Psoas muscle (tissue), 7 donors: ENCODE measurements at regions not wholly inside any gene's neighbourhood (a gene's known extent, or its start where the extent isn't known, plus 50 kb on each side); places are given as distances from the start of the nearest gene placed in this dataset.

Experiments
- ATAC-seq, 4 donors: fragments of 200-7000 bp; cut with Tn5 transposase; one replicate each; pipeline ENCODE4 v1.9.1; 2020; ENCODE audit warnings: moderate library complexity in 3 of 4, mild to moderate bottlenecking in 2 of 4
- DNase-seq, 2 donors: peaks; one replicate each; pipeline ENCODE4 v3.0.0-alpha.2; 2020
- H3K27ac ChIP-seq: fragments of 200-600 bp; one replicate; pipeline ENCODE4 v1.8.0; 2022
- H3K27me3 ChIP-seq, 3 donors: fragments of 200-600 bp in 1 of 3; one replicate each; pipeline versions ENCODE4 v1.6.1 to v1.8.0; 2013 to 2022; ENCODE audit warnings: low read length in 2 of 3, mild to moderate bottlenecking in 2 of 3, moderate library complexity in 1 of 3; ENCODE audit not compliant: insufficient read depth in 3 of 3
- H3K36me3 ChIP-seq, 2 donors: fragments of 200-600 bp in 1 of 2; one replicate each; pipeline versions ENCODE4 v1.6.1 to v1.8.0; 2013 to 2022; ENCODE audit warnings: low read depth in 1 of 2, mild to moderate bottlenecking in 1 of 2, moderate library complexity in 1 of 2; ENCODE audit not compliant: insufficient read depth in 1 of 2
- H3K4me1 ChIP-seq: fragments of 200-600 bp; one replicate; pipeline ENCODE4 v1.8.0; 2022
- H3K4me3 ChIP-seq: fragments of 200-600 bp; one replicate; pipeline ENCODE4 v1.8.0; 2022; ENCODE audit warnings: mild to moderate bottlenecking
- H3K9me3 ChIP-seq: fragments of 200-600 bp; one replicate; pipeline ENCODE4 v1.8.0; 2022
- WGBS, 3 donors: extraction: QIAGEN DNeasy Blood & Tissue Kit; methylation state at CpG; one replicate each; pipeline versions ENCODE4 v1.1.6 to v1.1.7; 2013; 5-methylcytosine and 5-hydroxymethylcytosine counted together
- intact Hi-C, 2 donors: fragments of 100-400 bp; cut with DNase I; formaldehyde crosslinking; loops; one replicate each; pipeline versions ENCODE4 v1.11.0 to v1.14.2; 2022
- TF ChIP-seq, protein P1 (sequence below): fragments of 200-600 bp; IDR thresholded peaks from one replicate; pipeline ENCODE4 v1.8.0; 2022; ENCODE audit warnings: antibody characterized with exemption
- donor health status: healthy with polysubstance abuse.
- donor health status: DM: no; HTN: no; CAD: no; lungs with moderate emphysema.
- donor health status: Bipolar disorder and iron deficiency.
- donor health status: healthy.
- donor health status: DM: yes; HTN: yes; CAD: no.
- donor health status: DM: no; HTN: no; CAD: no.
- donor health status: DM: yes; HTN: yes; CAD: no.

DNA sequence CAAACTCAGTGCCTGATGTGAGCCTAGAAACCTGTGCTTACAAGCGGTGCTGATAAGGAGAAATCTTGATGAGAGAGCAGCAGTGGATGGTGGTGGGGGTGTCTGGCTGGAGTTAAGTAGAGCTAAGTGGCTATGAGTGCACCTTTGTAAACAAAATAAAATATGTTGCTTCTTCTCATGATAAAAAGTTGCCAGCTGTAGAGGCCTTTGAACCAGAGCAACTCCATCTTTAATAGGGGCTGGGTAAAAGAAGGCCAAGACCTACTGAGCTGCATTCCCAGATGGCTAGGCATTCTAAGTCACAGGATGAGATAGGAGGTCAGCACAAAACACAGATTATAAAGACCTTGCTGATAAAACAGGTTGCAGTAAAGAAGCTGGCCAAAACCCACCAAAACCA, 107.6 kb upstream of the FAM3C start:
- H3K36me3 ChIP-seq, result no peaks in the 10 kb centered on the region
- DNase-seq (no peak), ATAC-seq (no peak)
- intact Hi-C loops, result no loop called here
- 89 to 100% (median 98%) methylated on average over 1 of the region's 1 CpG for WGBS, 3 donors
- no peak overlapping the region for H3K4me3 ChIP-seq
- H3K4me1 ChIP-seq, result no peaks in the 10 kb centered on the region
- no peaks in the 10 kb centered on the region for H3K27me3 ChIP-seq
- TF ChIP-seq, protein P1, sequence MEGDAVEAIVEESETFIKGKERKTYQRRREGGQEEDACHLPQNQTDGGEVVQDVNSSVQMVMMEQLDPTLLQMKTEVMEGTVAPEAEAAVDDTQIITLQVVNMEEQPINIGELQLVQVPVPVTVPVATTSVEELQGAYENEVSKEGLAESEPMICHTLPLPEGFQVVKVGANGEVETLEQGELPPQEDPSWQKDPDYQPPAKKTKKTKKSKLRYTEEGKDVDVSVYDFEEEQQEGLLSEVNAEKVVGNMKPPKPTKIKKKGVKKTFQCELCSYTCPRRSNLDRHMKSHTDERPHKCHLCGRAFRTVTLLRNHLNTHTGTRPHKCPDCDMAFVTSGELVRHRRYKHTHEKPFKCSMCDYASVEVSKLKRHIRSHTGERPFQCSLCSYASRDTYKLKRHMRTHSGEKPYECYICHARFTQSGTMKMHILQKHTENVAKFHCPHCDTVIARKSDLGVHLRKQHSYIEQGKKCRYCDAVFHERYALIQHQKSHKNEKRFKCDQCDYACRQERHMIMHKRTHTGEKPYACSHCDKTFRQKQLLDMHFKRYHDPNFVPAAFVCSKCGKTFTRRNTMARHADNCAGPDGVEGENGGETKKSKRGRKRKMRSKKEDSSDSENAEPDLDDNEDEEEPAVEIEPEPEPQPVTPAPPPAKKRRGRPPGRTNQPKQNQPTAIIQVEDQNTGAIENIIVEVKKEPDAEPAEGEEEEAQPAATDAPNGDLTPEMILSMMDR, result no peak
- no peak overlapping the region for H3K27ac ChIP-seq
- no peaks in the 10 kb centered on the region for H3K9me3 ChIP-seq

DNA sequence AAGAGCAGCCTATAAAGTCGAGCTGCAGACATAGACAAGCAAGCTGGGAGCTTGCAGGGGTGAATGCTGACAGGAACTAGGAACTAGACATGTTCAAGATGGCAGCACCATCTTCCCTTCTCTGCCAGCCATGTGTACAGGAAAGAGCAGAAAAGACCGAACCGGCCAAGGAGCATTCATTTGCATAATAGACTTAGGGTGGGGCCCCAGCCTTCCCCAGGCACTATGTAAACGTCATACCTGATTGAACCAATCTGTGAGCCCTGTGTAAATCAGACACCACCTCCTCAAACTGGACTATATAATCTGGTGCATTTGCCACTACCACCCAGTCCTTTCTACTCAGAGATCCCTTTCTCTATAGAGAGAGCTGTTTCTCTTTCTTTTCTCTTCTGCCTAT, 106.9 kb upstream of the FAM3C start:
- H3K27ac ChIP-seq, result no peak overlapping the region
- intact Hi-C loops, result no loop called here
- no peaks in the 10 kb centered on the region for H3K9me3 ChIP-seq
- no peaks in the 10 kb centered on the region for H3K36me3 ChIP-seq
- 70 to 75% (median 72%) methylated on average over 4 of the region's 4 CpGs for WGBS, 3 donors
- H3K27me3 ChIP-seq, result no peaks in the 10 kb centered on the region
- TF ChIP-seq, protein P1, result no peak
- H3K4me1 ChIP-seq, result no peaks in the 10 kb centered on the region
- H3K4me3 ChIP-seq, result no peak overlapping the region
- DNase-seq (no peak), ATAC-seq (no peak)

DNA sequence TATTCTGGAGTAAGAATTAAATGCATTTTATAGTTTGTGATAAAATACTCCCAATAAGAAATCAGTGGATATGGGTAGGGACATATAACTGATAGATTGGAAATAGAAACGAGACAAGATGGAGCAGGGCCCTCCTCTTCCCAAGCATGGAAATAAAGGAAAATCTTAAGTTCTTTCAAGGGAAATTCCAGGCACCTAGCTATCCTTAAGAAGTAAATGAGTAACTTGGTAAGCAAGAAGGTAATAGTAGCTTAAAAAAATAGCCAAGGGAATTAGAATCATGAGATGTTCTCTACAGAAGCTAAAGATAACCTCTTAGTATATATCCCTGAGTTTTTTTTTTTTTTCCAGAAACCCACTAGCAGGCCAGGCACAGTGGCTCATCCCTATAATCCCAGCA, 105.5 kb upstream of the FAM3C start:
- no peaks in the 10 kb centered on the region for H3K9me3 ChIP-seq
- intact Hi-C loops, result no loop called here

DNA sequence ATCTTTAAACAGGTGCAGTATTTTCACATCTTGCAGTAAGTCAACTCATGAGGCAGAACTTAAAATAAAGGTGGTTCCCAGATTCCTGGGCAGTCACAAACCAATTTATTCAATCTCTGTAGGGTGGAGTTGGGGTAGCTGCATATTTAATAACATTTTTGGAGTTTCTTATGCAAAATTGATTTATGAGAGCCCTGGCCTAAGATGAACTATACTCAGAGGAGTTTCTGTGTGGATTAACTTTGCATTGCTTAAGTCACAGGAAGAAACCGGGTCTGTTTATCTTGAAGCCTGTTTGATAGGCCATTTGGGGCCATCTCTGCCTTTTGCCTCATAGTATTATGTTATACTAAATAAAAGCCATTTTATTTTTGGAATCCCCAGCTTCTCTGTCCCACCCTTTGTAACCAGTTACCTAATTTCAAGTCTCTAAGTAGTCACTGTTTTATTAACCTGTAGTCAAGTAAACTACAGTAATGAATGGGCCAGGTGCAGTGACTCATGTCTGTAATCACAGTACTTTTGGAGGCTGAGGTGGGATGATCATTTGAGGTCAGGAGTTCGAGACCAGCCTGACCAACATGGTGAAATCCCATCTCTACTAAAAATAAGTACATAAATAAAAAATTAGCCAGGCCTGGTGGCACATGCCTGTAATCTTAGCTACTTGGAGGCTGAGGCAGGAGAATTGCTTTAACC, 104.4 kb upstream of the FAM3C start:
- intact Hi-C loops, result no loop called here
- ATAC-seq (no peak), DNase-seq (no peak)

More for the DNA sequence above, 105.5 kb upstream of the FAM3C start:
- Histone ChIP-seq H3K4me1 (no peaks in the 10 kb centered on the region), H3K27ac (no peak overlapping the region), H3K27me3 (no peaks in the 10 kb centered on the region), H3K36me3 (no peaks in the 10 kb centered on the region), H3K4me3 (no peak overlapping the region)
- TF ChIP-seq, protein P1, result no peak
- 80 to 92% (median 83%) methylated on average over 1 of the region's 1 CpG for WGBS, 3 donors
- ATAC-seq (no peak), DNase-seq (no peak)

More for the DNA sequence above, 104.4 kb upstream of the FAM3C start:
- H3K27me3 ChIP-seq, result no peaks in the 10 kb centered on the region
- no peaks in the 10 kb centered on the region for H3K9me3 ChIP-seq
- TF ChIP-seq, protein P1, result no peak
- H3K4me1 ChIP-seq, result no peaks in the 10 kb centered on the region
- no peak overlapping the region for H3K4me3 ChIP-seq
- no peak overlapping the region for H3K27ac ChIP-seq
- WGBS, 3 donors, result 70 to 76% (median 71%) methylated on average over 2 of the region's 2 CpGs
- no peaks in the 10 kb centered on the region for H3K36me3 ChIP-seq
